Mucosa of descending colon (tissue), 3 donors: ENCODE measurements at regions not wholly inside any gene's neighbourhood (a gene's known extent, or its start where the extent isn't known, plus 50 kb on each side); places are given as distances from the start of the nearest gene placed in this dataset.
"Not testable (repeated sequence)": the region's sequence is repeated elsewhere in the genome, so short reads cannot be mapped to it uniquely, and the experiment has no call there.

Source experiments
- ATAC-seq: fragments of 200-7000 bp; cut with Tn5 transposase; one replicate; pipeline ENCODE4 v1.9.1; 2020; ENCODE audit warnings: mild to moderate bottlenecking, moderate library complexity
- DNase-seq, 3 donors: peaks; one replicate each; pipeline ENCODE4 v3.0.0-alpha.2; 2020
- H3K36me3 ChIP-seq: fragments of 200-600 bp; one replicate; pipeline ENCODE4 v1.8.0; 2021; ENCODE audit warnings: low read depth, mild to moderate bottlenecking
- H3K4me1 ChIP-seq: fragments of 200-600 bp; one replicate; pipeline ENCODE4 v1.8.0; 2021; ENCODE audit warnings: low read depth, mild to moderate bottlenecking
- H3K4me3 ChIP-seq: fragments of 200-600 bp; one replicate; pipeline ENCODE4 v1.8.0; 2021; ENCODE audit warnings: mild to moderate bottlenecking
- H3K9me3 ChIP-seq: fragments of 200-600 bp; one replicate; pipeline ENCODE4 v1.8.0; 2021; ENCODE audit warnings: mild to moderate bottlenecking
- intact Hi-C, 2 donors: fragments of 100-400 bp; cut with DNase I in 1 of 2; cut with micrococcal nuclease in 1 of 2; formaldehyde crosslinking; loops; one replicate each; pipeline versions ENCODE4 v1.11.0 to v1.11.1; 2022; cut with DNase I, micrococcal nuclease
- TF ChIP-seq, protein P1 (sequence below): fragments of 200-600 bp; IDR thresholded peaks from one replicate; pipeline ENCODE4 v1.8.0; 2022; ENCODE audit warnings: antibody characterized with exemption, mild to moderate bottlenecking
- donor health status: DM: no; HTN: no; CAD: no; lungs with moderate emphysema.
- donor health status: DM: no; HTN: no; CAD: no.
- donor health status: DM: no; HTN: yes; CAD: no.

DNA sequence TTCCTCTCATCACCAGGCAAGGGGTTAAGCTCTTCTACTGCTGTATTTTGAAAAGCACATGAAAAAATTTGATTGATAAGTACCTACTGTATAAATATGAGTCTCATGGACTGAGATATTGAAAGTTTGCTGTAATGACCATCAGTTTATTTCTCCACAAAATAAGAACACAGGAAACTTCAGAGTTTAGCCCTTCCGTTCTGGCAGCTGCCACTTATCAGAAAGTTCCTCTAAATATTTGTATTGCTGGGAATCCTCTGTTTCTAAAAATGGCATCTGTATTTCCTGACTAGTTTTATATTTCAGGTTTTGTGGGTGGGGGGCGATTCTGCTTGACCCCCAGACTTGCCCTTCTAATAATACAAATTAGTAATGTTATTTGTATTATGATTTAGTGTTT, 92.0 kb downstream of the LYZL2 start:
- ATAC-seq (no peak), DNase-seq (no peak)
- no peak overlapping the region for H3K4me3 ChIP-seq
- H3K9me3 ChIP-seq: no peaks in the 10 kb centered on the region
- H3K4me1 ChIP-seq: no peaks in the 10 kb centered on the region
- H3K36me3 ChIP-seq: no peaks in the 10 kb centered on the region
- TF ChIP-seq, protein P1, sequence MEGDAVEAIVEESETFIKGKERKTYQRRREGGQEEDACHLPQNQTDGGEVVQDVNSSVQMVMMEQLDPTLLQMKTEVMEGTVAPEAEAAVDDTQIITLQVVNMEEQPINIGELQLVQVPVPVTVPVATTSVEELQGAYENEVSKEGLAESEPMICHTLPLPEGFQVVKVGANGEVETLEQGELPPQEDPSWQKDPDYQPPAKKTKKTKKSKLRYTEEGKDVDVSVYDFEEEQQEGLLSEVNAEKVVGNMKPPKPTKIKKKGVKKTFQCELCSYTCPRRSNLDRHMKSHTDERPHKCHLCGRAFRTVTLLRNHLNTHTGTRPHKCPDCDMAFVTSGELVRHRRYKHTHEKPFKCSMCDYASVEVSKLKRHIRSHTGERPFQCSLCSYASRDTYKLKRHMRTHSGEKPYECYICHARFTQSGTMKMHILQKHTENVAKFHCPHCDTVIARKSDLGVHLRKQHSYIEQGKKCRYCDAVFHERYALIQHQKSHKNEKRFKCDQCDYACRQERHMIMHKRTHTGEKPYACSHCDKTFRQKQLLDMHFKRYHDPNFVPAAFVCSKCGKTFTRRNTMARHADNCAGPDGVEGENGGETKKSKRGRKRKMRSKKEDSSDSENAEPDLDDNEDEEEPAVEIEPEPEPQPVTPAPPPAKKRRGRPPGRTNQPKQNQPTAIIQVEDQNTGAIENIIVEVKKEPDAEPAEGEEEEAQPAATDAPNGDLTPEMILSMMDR: no peak
- intact Hi-C loops: no loop called here

DNA sequence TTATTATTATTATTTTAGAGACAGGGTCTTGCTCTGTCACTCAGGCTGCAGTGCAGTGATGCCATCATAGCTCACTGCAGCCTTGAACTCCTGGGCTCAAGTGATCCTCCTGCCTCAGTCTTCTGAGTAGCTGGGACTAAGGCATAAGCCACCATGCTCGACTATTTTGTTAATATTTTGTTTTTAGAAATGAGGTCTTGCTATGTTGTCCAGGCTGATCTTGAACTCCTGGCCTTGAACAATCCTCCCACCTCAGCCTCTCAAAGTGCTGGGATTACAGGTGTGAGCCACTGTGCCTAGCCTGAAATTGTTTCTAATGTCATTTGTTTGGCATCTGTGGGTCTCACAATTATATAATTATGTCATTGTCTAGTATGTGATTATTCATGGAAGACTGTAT, 92.4 kb downstream of the LYZL2 start:
- H3K36me3 ChIP-seq, ATAC-seq, H3K4me1 ChIP-seq, DNase-seq, intact Hi-C loops, H3K9me3 ChIP-seq, H3K4me3 ChIP-seq: not testable (repeated sequence)

DNA sequence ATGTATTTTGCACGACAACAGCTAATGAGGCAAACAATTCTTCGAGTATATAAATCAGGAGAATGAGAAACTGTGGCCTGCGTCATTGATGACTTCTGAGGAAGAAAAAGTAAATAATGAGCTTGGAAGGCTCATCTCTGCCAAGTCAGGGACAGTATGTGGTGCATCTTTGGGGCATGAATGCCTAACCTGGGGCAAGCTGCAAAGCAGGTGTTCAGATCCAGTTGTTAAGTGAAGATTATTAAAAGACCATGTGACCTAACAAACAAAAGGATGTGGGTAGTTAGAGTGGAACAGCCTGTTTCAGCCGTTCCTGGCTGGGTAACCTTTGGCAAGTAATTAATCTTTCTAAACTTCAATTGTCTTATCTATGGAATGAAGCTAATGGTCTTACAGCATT, 93.0 kb downstream of the LYZL2 start:
- no peak overlapping the region for H3K4me3 ChIP-seq
- intact Hi-C loops: no loop called here
- ATAC-seq (no peak), DNase-seq (no peak)
- TF ChIP-seq, protein P1: no peak
- H3K36me3 ChIP-seq: no peaks in the 10 kb centered on the region
- no peaks in the 10 kb centered on the region for H3K9me3 ChIP-seq
- H3K4me1 ChIP-seq: no peaks in the 10 kb centered on the region

DNA sequence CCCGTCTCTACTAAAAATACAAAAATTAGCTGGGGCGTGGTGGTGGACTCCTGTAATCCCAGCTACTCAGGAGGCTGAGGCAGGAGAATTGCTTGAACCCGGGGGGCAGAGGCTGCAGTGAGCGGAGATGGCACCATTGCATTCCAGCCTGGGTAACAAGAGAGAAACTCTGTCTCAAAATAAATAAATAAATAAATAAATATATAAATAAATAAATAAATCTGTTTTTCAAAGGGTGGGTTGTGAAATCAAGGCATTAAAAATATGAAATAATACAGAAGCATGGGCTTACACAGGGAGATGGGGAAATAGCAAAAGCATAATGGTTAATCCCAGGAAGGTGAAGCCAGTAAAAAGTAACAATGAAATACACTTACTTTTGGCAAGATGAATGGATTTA, 93.9 kb downstream of the LYZL2 start:
- TF ChIP-seq, protein P1: no peak
- DNase-seq (no peak), ATAC-seq (no peak)

DNA sequence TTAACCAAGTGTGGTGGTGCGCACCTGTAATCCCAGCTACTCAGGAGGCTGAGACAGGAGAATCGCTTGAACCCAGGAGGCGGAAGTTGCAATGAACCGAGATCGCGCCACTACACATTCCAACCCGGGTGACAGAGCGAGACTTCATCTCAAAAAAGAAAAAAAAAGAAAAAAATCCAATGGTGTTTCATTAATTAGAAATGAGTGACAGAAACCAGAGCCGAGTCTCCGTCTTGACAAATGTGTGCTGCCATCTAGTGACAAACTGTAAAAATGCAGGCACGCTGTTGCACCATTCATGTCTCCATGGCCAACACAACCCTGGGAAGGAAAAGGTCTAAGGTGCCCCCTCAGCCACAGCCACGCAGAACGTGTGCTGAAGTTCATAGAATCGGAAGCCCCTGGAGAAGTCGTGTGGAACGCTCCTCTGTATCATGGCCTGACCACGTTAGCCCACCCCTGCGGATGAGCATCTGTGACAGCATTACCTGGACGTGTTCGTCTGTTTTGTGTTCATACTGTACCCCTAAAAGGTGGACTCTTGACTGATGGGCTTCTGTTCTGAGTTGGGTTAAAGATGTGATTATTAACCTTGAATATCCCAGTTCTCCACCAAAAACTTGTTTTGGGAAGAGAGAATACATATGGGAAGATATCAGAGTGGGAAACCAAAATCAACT, 94.9 kb downstream of the LYZL2 start:
- Histone ChIP-seq H3K9me3 (no peaks in the 10 kb centered on the region), H3K4me3 (no peak overlapping the region), H3K4me1 (no peaks in the 10 kb centered on the region), H3K36me3 (no peaks in the 10 kb centered on the region)
- DNase-seq (peak in 2 of 3 donors; percentile 51 to 89), ATAC-seq (peak; percentile 82)
- intact Hi-C loops: loop anchor here (2.0 to 5.0 kb wide), 2 partner anchors 120 to 122 kb away; no protein-coding TSS in a partner anchor
- TF ChIP-seq, protein P1: peak; percentile 81

More for the DNA sequence above, 93.9 kb downstream of the LYZL2 start:
- no peaks in the 10 kb centered on the region for H3K36me3 ChIP-seq
- intact Hi-C loops: loop anchor here in 1 of 2 donors (2.0 kb wide), 1 partner anchor 121 kb away; no protein-coding TSS in a partner anchor
- no peaks in the 10 kb centered on the region for H3K4me1 ChIP-seq
- H3K4me3 ChIP-seq: no peak overlapping the region
- no peaks in the 10 kb centered on the region for H3K9me3 ChIP-seq

DNA sequence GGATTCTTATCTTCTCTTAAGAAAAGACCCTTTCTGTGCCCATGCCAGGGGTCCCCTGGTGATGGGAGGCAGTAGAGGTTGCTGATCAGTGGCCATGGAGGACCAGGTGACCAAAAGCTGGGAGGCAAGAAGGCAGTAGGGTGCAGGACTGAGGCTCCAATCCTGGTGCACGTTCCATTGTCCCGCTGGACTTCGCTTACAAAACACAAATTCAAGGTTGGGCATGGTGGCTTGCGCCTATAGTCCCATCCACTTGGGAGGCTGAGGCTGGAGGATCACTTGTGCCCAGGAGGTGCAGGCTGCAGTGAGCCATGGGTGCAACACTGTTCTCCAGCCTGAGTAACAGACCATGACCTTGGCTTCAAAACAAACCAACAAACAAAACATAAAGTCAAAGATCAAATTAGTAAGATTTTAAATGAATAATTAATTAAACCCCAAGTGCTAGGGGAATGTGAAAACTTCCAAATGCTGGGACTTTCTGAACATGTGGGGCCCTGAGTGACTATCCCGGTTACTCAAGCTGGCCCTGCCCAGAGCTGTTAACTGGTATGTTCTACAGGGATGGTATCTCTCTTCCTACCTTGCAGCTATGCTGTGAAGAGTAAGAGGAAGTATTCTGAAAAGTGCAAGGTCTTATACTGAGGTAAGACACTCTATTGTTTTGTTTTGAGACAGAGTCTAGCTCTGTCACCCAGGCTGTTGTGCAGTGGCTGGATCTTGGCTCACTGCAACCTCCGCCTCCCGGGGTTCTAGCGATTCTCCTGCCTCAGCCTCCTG, 97.6 kb downstream of the LYZL2 start:
- Histone ChIP-seq H3K4me1 (no peaks in the 10 kb centered on the region), H3K36me3 (no peaks in the 10 kb centered on the region), H3K4me3 (no peak overlapping the region), H3K9me3 (no peaks in the 10 kb centered on the region)
- no peak for DNase-seq
- peak; percentile 13 for ATAC-seq
- intact Hi-C loops: loop anchor here in 1 of 2 donors (5.0 kb wide), 1 partner anchor 120 kb away; no protein-coding TSS in a partner anchor
- TF ChIP-seq, protein P1: no peak
